GM12878 (cell line): ENCODE measurements at regions not wholly inside any gene's neighbourhood (a gene's known extent, or its start where the extent isn't known, plus 50 kb on each side); places are given as distances from the start of the nearest gene placed in this dataset.

ENCODE experiments used
- CEBPB ChIP-seq, 2 experiments: fragments of 150-350 bp in 1 of 2; IDR thresholded peaks; 2 replicates each; pipeline ENCODE4 v1.6.1; 2012 to 2014; ENCODE audit warnings: low read depth in 2 of 2, low read length in 2 of 2, borderline replicate concordance in 1 of 2, inconsistent platforms in 1 of 2
- HDGF ChIP-seq: fragments of 450-650 bp; IDR thresholded peaks from 2 replicates; pipeline ENCODE4 v1.6.1; 2016; ENCODE audit warnings: antibody characterized with exemption
- SIX5 ChIP-seq: IDR thresholded peaks from 2 replicates; pipeline ENCODE4 v1.6.1; 2011; ENCODE audit warnings: mild to moderate bottlenecking, low read depth, low read length, moderate library complexity; ENCODE audit not compliant: severe bottlenecking
- TF ChIP-seq, protein P1 (sequence below): fragments of 450-650 bp; IDR thresholded peaks from 2 replicates; pipeline ENCODE4 v1.6.1; 2016; ENCODE audit warnings: mild to moderate bottlenecking, moderate library complexity, borderline replicate concordance
- TF ChIP-seq, protein P2 (sequence below): fragments of 450-650 bp; formaldehyde crosslinking; IDR thresholded peaks from 2 replicates; pipeline ENCODE4 v1.5.0; 2022; ENCODE audit warnings: mild to moderate bottlenecking, missing genetic modification characterization

DNA sequence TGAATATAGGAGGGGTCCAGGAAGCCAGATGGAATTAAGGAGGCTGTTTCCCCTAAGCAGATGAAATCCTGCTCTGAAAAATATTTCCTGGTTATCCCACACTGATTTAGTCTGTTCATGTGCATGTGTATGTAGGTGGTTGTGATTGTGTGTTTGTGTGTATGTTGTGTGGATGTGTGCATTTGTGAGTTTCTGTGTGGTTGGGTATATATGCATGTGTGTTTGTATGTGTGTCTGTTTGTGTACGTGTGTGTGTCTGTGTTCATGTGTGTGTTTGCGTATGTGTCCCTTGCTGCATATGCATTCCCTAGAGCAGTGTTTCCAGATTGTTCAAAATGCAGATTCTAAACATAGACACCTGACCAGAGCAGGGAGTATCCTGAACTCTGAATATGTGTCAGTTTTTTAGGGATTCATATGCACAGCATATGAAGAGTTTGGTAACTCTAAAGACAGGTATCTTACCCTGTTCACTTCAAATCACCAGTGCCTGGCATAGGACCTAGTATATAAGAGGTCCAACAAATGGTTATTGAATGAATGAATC lies 239.8 kb downstream of the MAFB start (continued):
- TF ChIP-seq SIX5 (no peak), CEBPB (IDR thresholded peaks at IDR 0.05; ENCODE audit: borderline replicate concordance in 1 of 2, low read depth in 2 of 2, low read length in 2 of 2) (no peak), HDGF (no peak)
- TF ChIP-seq, protein P1, sequence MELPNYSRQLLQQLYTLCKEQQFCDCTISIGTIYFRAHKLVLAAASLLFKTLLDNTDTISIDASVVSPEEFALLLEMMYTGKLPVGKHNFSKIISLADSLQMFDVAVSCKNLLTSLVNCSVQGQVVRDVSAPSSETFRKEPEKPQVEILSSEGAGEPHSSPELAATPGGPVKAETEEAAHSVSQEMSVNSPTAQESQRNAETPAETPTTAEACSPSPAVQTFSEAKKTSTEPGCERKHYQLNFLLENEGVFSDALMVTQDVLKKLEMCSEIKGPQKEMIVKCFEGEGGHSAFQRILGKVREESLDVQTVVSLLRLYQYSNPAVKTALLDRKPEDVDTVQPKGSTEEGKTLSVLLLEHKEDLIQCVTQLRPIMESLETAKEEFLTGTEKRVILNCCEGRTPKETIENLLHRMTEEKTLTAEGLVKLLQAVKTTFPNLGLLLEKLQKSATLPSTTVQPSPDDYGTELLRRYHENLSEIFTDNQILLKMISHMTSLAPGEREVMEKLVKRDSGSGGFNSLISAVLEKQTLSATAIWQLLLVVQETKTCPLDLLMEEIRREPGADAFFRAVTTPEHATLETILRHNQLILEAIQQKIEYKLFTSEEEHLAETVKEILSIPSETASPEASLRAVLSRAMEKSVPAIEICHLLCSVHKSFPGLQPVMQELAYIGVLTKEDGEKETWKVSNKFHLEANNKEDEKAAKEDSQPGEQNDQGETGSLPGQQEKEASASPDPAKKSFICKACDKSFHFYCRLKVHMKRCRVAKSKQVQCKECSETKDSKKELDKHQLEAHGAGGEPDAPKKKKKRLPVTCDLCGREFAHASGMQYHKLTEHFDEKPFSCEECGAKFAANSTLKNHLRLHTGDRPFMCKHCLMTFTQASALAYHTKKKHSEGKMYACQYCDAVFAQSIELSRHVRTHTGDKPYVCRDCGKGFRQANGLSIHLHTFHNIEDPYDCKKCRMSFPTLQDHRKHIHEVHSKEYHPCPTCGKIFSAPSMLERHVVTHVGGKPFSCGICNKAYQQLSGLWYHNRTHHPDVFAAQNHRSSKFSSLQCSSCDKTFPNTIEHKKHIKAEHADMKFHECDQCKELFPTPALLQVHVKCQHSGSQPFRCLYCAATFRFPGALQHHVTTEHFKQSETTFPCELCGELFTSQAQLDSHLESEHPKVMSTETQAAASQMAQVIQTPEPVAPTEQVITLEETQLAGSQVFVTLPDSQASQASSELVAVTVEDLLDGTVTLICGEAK, result no peak
- TF ChIP-seq, protein P2, sequence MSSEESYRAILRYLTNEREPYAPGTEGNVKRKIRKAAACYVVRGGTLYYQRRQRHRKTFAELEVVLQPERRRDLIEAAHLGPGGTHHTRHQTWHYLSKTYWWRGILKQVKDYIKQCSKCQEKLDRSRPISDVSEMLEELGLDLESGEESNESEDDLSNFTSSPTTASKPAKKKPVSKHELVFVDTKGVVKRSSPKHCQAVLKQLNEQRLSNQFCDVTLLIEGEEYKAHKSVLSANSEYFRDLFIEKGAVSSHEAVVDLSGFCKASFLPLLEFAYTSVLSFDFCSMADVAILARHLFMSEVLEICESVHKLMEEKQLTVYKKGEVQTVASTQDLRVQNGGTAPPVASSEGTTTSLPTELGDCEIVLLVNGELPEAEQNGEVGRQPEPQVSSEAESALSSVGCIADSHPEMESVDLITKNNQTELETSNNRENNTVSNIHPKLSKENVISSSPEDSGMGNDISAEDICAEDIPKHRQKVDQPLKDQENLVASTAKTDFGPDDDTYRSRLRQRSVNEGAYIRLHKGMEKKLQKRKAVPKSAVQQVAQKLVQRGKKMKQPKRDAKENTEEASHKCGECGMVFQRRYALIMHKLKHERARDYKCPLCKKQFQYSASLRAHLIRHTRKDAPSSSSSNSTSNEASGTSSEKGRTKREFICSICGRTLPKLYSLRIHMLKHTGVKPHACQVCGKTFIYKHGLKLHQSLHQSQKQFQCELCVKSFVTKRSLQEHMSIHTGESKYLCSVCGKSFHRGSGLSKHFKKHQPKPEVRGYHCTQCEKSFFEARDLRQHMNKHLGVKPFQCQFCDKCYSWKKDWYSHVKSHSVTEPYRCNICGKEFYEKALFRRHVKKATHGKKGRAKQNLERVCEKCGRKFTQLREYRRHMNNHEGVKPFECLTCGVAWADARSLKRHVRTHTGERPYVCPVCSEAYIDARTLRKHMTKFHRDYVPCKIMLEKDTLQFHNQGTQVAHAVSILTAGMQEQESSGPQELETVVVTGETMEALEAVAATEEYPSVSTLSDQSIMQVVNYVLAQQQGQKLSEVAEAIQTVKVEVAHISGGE (CRISPR knock-in tag), result no peak
- TF ChIP-seq, all 136 proteins: peak for 0
